ENCODE measurements at regions not wholly inside any gene's neighbourhood (a gene's known extent, or its start where the extent isn't known, plus 50 kb on each side); places are given as distances from the start of the nearest gene placed in this dataset.

GRCh38 chr2:221844212-221845020 is 272.3 kb upstream of the EPHA4 start:
- peaks cover 15% of the 10 kb centered on the region for H3K4me1 ChIP-seq (ENCODE audit: low read length)
- H3K27ac ChIP-seq (ENCODE audit: low read length) = no peak overlapping the region
- no peak overlapping the region for H3K9ac ChIP-seq (ENCODE audit: low read length)
- peak overlapping the region; percentile 40; the same call in 1 of the 2 replicates for H2AFZ ChIP-seq (ENCODE audit: low read depth, low read length)
- no peaks in the 10 kb centered on the region for H3K79me2 ChIP-seq (ENCODE audit: low read length)
- no peak for TF ChIP-seq CTCF (IDR thresholded peaks at IDR 0.05; ENCODE audit: low read depth, low read length)
- TF ChIP-seq EZH2phosphoT487 (IDR thresholded peaks at IDR 0.05; ENCODE audit: low read depth) = no peak
- 0 out of 2 replicates have a peak overlapping the region, but pooled peaks have one; percentile 30 for H3K4me3 ChIP-seq (ENCODE audit: low read length)
- H3K4me2 ChIP-seq (ENCODE audit: low read length) = peak overlapping the region; percentile 67
- H3K9me3 ChIP-seq (ENCODE audit: insufficient read depth, low read length) = no peaks in the 10 kb centered on the region
- no peaks in the 10 kb centered on the region for H4K20me1 ChIP-seq (ENCODE audit: insufficient read depth, low read length)
- H3K36me3 ChIP-seq (replicated peaks; ENCODE audit: low read depth, low read length) = no peaks in the 10 kb centered on the region
- H3K27me3 ChIP-seq (ENCODE audit: low read depth, low read length) = no peaks in the 10 kb centered on the region

DNA sequence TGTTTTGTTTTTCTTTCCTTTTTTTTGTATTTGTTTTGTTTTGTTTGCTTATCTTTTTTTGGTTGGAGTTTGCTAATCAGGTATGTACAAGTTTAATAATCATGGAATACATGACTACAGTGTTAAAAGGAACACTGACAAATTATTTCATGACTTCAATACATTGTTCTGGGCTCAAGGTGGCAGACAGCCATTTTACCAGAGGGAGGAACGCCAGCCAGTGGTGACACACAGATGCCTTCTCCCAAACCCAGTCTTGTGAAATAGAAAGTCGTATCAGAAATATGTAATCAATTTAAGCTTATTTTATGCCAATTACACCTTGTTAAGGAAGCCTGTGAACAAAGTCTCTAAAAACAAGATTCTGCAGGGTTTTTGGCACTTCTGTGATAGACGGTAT is 264.0 kb upstream of the EPHA4 start:
- TF ChIP-seq EZH2phosphoT487 (IDR thresholded peaks at IDR 0.05; ENCODE audit: low read depth) = no peak
- no peak for TF ChIP-seq CTCF (IDR thresholded peaks at IDR 0.05; ENCODE audit: low read depth, low read length)
- H3K36me3 ChIP-seq (replicated peaks; ENCODE audit: low read depth, low read length) = no peaks in the 10 kb centered on the region
- no peak overlapping the region for H3K9ac ChIP-seq (ENCODE audit: low read length)
- H3K27ac ChIP-seq (ENCODE audit: low read length) = no peak overlapping the region
- H3K4me2 ChIP-seq (ENCODE audit: low read length) = no peak overlapping the region
- H3K79me2 ChIP-seq (ENCODE audit: low read length) = no peaks in the 10 kb centered on the region
- H3K9me3 ChIP-seq (ENCODE audit: insufficient read depth, low read length) = no peaks in the 10 kb centered on the region
- H3K27me3 ChIP-seq (ENCODE audit: low read depth, low read length) = no peaks in the 10 kb centered on the region
- no peak overlapping the region for H2AFZ ChIP-seq (ENCODE audit: low read depth, low read length)
- no peak overlapping the region for H3K4me3 ChIP-seq (ENCODE audit: low read length)
- no peaks in the 10 kb centered on the region for H3K4me1 ChIP-seq (ENCODE audit: low read length)
- H4K20me1 ChIP-seq (ENCODE audit: insufficient read depth, low read length) = no peaks in the 10 kb centered on the region

GRCh38 chr2:221833966-221834365 is 261.9 kb upstream of the EPHA4 start:
- Histone ChIP-seq H2AFZ (ENCODE audit: low read depth, low read length) (no peak overlapping the region), H3K4me1 (ENCODE audit: low read length) (no peaks in the 10 kb centered on the region), H3K4me3 (ENCODE audit: low read length) (no peak overlapping the region), H3K9ac (ENCODE audit: low read length) (no peak overlapping the region), H3K4me2 (ENCODE audit: low read length) (no peak overlapping the region), H3K79me2 (ENCODE audit: low read length) (no peaks in the 10 kb centered on the region), H4K20me1 (ENCODE audit: insufficient read depth, low read length) (no peaks in the 10 kb centered on the region), H3K36me3 (replicated peaks; ENCODE audit: low read depth, low read length) (no peaks in the 10 kb centered on the region), H3K9me3 (ENCODE audit: insufficient read depth, low read length) (no peaks in the 10 kb centered on the region), H3K27me3 (ENCODE audit: low read depth, low read length) (no peaks in the 10 kb centered on the region), H3K27ac (ENCODE audit: low read length) (no peak overlapping the region)
- TF ChIP-seq CTCF (IDR thresholded peaks at IDR 0.05; ENCODE audit: low read depth, low read length) = no peak

DNA sequence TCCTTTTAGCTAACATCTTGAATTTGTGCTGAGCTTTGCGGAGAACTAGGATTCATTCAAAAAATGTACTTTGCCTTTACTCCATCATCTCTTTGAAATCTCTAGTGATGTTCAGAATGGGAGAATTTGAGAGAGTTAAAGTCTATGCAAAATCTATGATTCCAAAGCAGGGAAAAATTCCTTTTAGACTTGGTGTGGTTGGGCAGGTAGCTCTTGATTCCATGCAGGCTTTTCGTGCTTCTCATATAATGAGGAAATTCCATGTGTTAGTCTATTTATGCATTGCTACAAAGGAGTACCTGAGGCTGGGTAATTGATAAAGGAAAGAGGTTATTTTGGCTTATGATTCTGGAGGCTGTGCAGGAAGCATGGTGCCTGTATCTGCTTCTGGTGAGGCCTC is 258.9 kb upstream of the EPHA4 start:
- Histone ChIP-seq H2AFZ (ENCODE audit: low read depth, low read length) (no peak overlapping the region), H3K27ac (ENCODE audit: low read length) (no peak overlapping the region), H3K4me1 (ENCODE audit: low read length) (no peaks in the 10 kb centered on the region), H3K79me2 (ENCODE audit: low read length) (no peaks in the 10 kb centered on the region), H3K4me3 (ENCODE audit: low read length) (no peak overlapping the region), H4K20me1 (ENCODE audit: insufficient read depth, low read length) (no peaks in the 10 kb centered on the region), H3K36me3 (replicated peaks; ENCODE audit: low read depth, low read length) (no peaks in the 10 kb centered on the region), H3K4me2 (ENCODE audit: low read length) (no peak overlapping the region), H3K27me3 (ENCODE audit: low read depth, low read length) (no peaks in the 10 kb centered on the region), H3K9me3 (ENCODE audit: insufficient read depth, low read length) (no peaks in the 10 kb centered on the region), H3K9ac (ENCODE audit: low read length) (no peak overlapping the region)
- no peak for TF ChIP-seq CTCF (IDR thresholded peaks at IDR 0.05; ENCODE audit: low read depth, low read length)
- no peak for TF ChIP-seq EZH2phosphoT487 (IDR thresholded peaks at IDR 0.05; ENCODE audit: low read depth)
